HepG2 (cell line): ENCODE measurements at regions not wholly inside any gene's neighbourhood (a gene's known extent, or its start where the extent isn't known, plus 50 kb on each side); places are given as distances from the start of the nearest gene placed in this dataset.

Source experiments
- ATAC-seq: fragments of 200-7000 bp; cut with Tn5 transposase; 3 replicates; pipeline ENCODE4 v1.9.1; 2020; ENCODE audit warnings: mild to moderate bottlenecking, moderate library complexity
- BruUV-seq: library from RNA; stranded (reverse); fragments of 400-500 nt; replicated peaks from 2 replicates; lab custom pipeline; 2021; lab: Mats Ljungman, UMichigan
- CTCF ChIA-PET: fragments of 300-600 bp; formaldehyde crosslinking; extraction: SDS; loops from one replicate; lab custom pipeline; 2021; ENCODE audit warnings: low total read pairs, inconsistent platforms, low intra/inter-chr PET ratio; lab: Yijun Ruan, JAX
- POLR2A ChIA-PET: fragments of 350-600 bp; sonication (Branson Sonifier 250); formaldehyde crosslinking; loops from one replicate; lab custom pipeline; 2020; ENCODE audit warnings: antibody characterized with exemption, inconsistent platforms; lab: Yijun Ruan, JAX
- DNase-seq: peaks from one replicate; pipeline ENCODE4 v3.0.0-alpha.2; 2015; ENCODE audit warnings: low spot score
- FAIRE-seq: peaks from 3 replicates; lab custom pipeline; 2011; peaks lifted over from hg19 to GRCh38; lab: Jason Lieb, UNC
- H2AFZ ChIP-seq: one replicate; pipeline ENCODE4 v1.6.1; 2011; ENCODE audit warnings: low read length, inconsistent platforms
- H3K27ac ChIP-seq: fragments of 300-600 bp; 3 replicates; pipeline ENCODE4 v1.8.0; 2011; ENCODE audit warnings: mixed run types, mild to moderate bottlenecking, mixed read lengths, low read length, inconsistent platforms; ENCODE audit not compliant: insufficient read depth; ENCODE audit errors: extremely low read length
- H3K27me3 ChIP-seq, 2 experiments: fragments of 200-600 bp in 1 of 2; 2 replicates in 1 of 2; 3 replicates in 1 of 2; pipeline versions ENCODE4 v1.6.0 to v1.8.0; 2011; ENCODE audit warnings: low read length in 2 of 2, mild to moderate bottlenecking in 2 of 2, moderate library complexity in 2 of 2, inconsistent platforms in 1 of 2; ENCODE audit not compliant: insufficient read depth in 2 of 2, control insufficient read depth in 1 of 2
- H3K36me3 ChIP-seq, 2 experiments: fragments of 200-600 bp in 1 of 2; replicated peaks in 1 of 2; 2 replicates in 1 of 2; 3 replicates in 1 of 2; pipeline versions ENCODE4 v1.5.1 to v1.8.0; 2011; ENCODE audit warnings: low read length in 2 of 2, inconsistent platforms in 1 of 2; ENCODE audit not compliant: insufficient read depth in 2 of 2, control insufficient read depth in 1 of 2
- H3K4me1 ChIP-seq: 2 replicates; pipeline ENCODE4 v1.5.1; 2012; ENCODE audit warnings: low read length, inconsistent platforms; ENCODE audit not compliant: insufficient read depth
- H3K4me2 ChIP-seq: 2 replicates; pipeline ENCODE4 v1.6.0; 2011; ENCODE audit warnings: low read depth, low read length, inconsistent platforms
- H3K4me3 ChIP-seq, 3 experiments: fragments of 200-600 bp in 1 of 3; sonication (generic), shearing (Covaris generic) in 1 of 3; replicated peaks in 1 of 3; 2 replicates each; pipeline ENCODE4 v1.5.1; 2011 to 2016; ENCODE audit warnings: low read length in 3 of 3, inconsistent platforms in 2 of 3, low read depth in 2 of 3, mild to moderate bottlenecking in 2 of 3, control low read depth in 1 of 3, mixed read lengths in 1 of 3; ENCODE audit not compliant: insufficient read depth in 1 of 3
- H3K79me2 ChIP-seq: one replicate; pipeline ENCODE4 v1.6.1; 2011; ENCODE audit warnings: low read length, inconsistent platforms; ENCODE audit not compliant: insufficient read depth
- H3K9ac ChIP-seq: 2 replicates; pipeline ENCODE4 v1.6.0; 2011; ENCODE audit warnings: mild to moderate bottlenecking, low read depth, low read length, inconsistent platforms; ENCODE audit not compliant: insufficient read depth
- H3K9me3 ChIP-seq: 2 replicates; pipeline ENCODE4 v1.5.1; 2012; ENCODE audit warnings: mild to moderate bottlenecking, low read length
- H4K20me1 ChIP-seq: 2 replicates; pipeline ENCODE4 v1.6.0; 2011; ENCODE audit warnings: inconsistent platforms, mild to moderate bottlenecking, low read length, moderate library complexity; ENCODE audit not compliant: insufficient read depth
- ATF7 ChIP-seq, 2 experiments: fragments of 450-650 bp in 1 of 2; sonication (generic) in 1 of 2; formaldehyde crosslinking in 1 of 2; IDR thresholded peaks; 2 replicates each; pipeline versions ENCODE4 v1.4.0 to v1.6.1; 2016 to 2020; ENCODE audit warnings: antibody characterized with exemption in 1 of 2, mild to moderate bottlenecking in 1 of 2, missing genetic modification reagents in 1 of 2
- CBX2 ChIP-seq, 2 experiments: fragments of 200-600 bp in 1 of 2; sonication (generic); formaldehyde crosslinking in 1 of 2; IDR thresholded peaks; 2 replicates each; pipeline versions ENCODE4 v1.7.0 to v1.8.1; 2018 to 2022; ENCODE audit warnings: low read depth in 2 of 2, low read length in 1 of 2, mild to moderate bottlenecking in 1 of 2, missing genetic modification reagents in 1 of 2
- CEBPB ChIP-seq: IDR thresholded peaks from 2 replicates; pipeline ENCODE4 v1.6.1; 2011; ENCODE audit warnings: low read depth, low read length, improper control_type of control experiment, borderline replicate concordance
- CHCHD3 ChIP-seq: sonication (generic); formaldehyde crosslinking; IDR thresholded peaks from 2 replicates; pipeline ENCODE4 v1.8.0; 2022; ENCODE audit warnings: mild to moderate bottlenecking, missing genetic modification reagents, moderate library complexity
- FOXA1 ChIP-seq, 2 experiments: fragments of 450-650 bp in 1 of 2; sonication (generic) in 1 of 2; formaldehyde crosslinking in 1 of 2; IDR thresholded peaks; 2 replicates each; pipeline versions ENCODE4 v1.4.0 to v1.6.1; 2016 to 2020; ENCODE audit warnings: missing genetic modification reagents in 1 of 2
- MIER3 ChIP-seq: IDR thresholded peaks from 2 replicates; pipeline ENCODE4 v1.6.1; 2016; ENCODE audit warnings: missing compliant biosample characterization, borderline replicate concordance
- PPARG ChIP-seq: conservative IDR thresholded peaks from 2 replicates; pipeline ENCODE4 v1.6.1; 2016; ENCODE audit warnings: missing biosample characterization, missing genetic modification reagents
- SRSF1 ChIP-seq: fragments of 200-400 bp; formaldehyde crosslinking; optimal IDR thresholded peaks from 2 replicates; pipeline ENCODE3; 2017; ENCODE audit warnings: mild to moderate bottlenecking, low read depth, low read length, moderate library complexity
- TFDP1 ChIP-seq: IDR thresholded peaks from 2 replicates; pipeline ENCODE4 v1.6.1; 2016; ENCODE audit warnings: missing compliant biosample characterization, missing genetic modification reagents, borderline replicate concordance
- THAP7 ChIP-seq: sonication (generic); formaldehyde crosslinking; IDR thresholded peaks from 2 replicates; pipeline ENCODE4 v1.8.1; 2023; ENCODE audit warnings: mild to moderate bottlenecking, missing genetic modification reagents
- ZKSCAN5 ChIP-seq: sonication (generic); formaldehyde crosslinking; IDR thresholded peaks from 2 replicates; pipeline ENCODE4 v1.5.1; 2020; ENCODE audit warnings: mild to moderate bottlenecking, missing genetic modification reagents
- ZNF256 ChIP-seq: sonication (generic); formaldehyde crosslinking; conservative IDR thresholded peaks from 2 replicates; pipeline ENCODE4 v1.4.0; 2020; ENCODE audit warnings: missing genetic modification reagents
- ZNF280D ChIP-seq: sonication (generic); formaldehyde crosslinking; IDR thresholded peaks from 2 replicates; pipeline ENCODE4 v1.5.1; 2020; ENCODE audit warnings: mild to moderate bottlenecking, missing genetic modification reagents
- ZNF691 ChIP-seq: sonication (generic); formaldehyde crosslinking; IDR thresholded peaks from 2 replicates; pipeline ENCODE4 v1.4.0; 2020; ENCODE audit warnings: missing genetic modification reagents, low read depth, mild to moderate bottlenecking, borderline replicate concordance
- WGBS: methylation state at CpG from one replicate; pipeline ENCODE4 v1.1.6; 2017; ENCODE audit warnings: low lambda C conversion rate; 5-methylcytosine and 5-hydroxymethylcytosine counted together
- in situ Hi-C: cut with HindIII; loops from 2 replicates; pipeline ENCODE4 v1.10.0; 2017; ENCODE audit warnings: low pct_unique_long_range_greater_than_20kb; ENCODE audit not compliant: extremely low pct_ligation_motif_present
- intact Hi-C: fragments of 100-400 bp; cut with micrococcal nuclease; formaldehyde crosslinking; loops from one replicate; pipeline ENCODE4 v1.10.0; 2022; ENCODE audit not compliant: unreplicated experiment

- 26% methylated on average over 3 of the region's 3 CpGs for WGBS
- CTCF ChIA-PET = no interaction called here
- BruUV-seq = no TSS peak
These were observed 367.7 kb downstream of the ADGRL2 start for GRCh38 chr1:82168482-82168881.

GRCh38 chr1:82165304-82165703 lies 364.6 kb downstream of the ADGRL2 start:
- H4K20me1 ChIP-seq = no peaks in the 10 kb centered on the region
- intact Hi-C loops = no loop called here
- no peak for DNase-seq
- ChIA-PET POLR2A (no interaction called here), CTCF (no interaction called here)
- H3K4me2 ChIP-seq = no peak overlapping the region
- peaks cover 61% of the 10 kb centered on the region for H3K9me3 ChIP-seq
- no peaks in the 10 kb centered on the region for H3K27me3 ChIP-seq
- H2AFZ ChIP-seq = no peak overlapping the region
- no peak overlapping the region for H3K27ac ChIP-seq
- no peaks in the 10 kb centered on the region for H3K79me2 ChIP-seq
- BruUV-seq = no TSS peak
- no peak overlapping the region for H3K4me3 ChIP-seq
- no peaks in the 10 kb centered on the region for H3K36me3 ChIP-seq
- H3K9ac ChIP-seq = no peak overlapping the region
- in situ Hi-C loops = no loop called here
- 2% methylated on average over 3 of the region's 3 CpGs for WGBS
- no peak for FAIRE-seq
- no peaks in the 10 kb centered on the region for H3K4me1 ChIP-seq
- ATAC-seq = no peak
- TF ChIP-seq ZNF256 = no peak
- no peak for TF ChIP-seq MIER3 (CRISPR knock-in tag)
- TF ChIP-seq TFDP1 (CRISPR knock-in tag) = no peak
- no peak for TF ChIP-seq ZKSCAN5 (CRISPR knock-in tag)
- TF ChIP-seq ZNF280D (CRISPR knock-in tag) = no peak
- TF ChIP-seq CHCHD3 (CRISPR knock-in tag) = no peak
- no peak for TF ChIP-seq CBX2 (IDR thresholded peaks at IDR 0.05; ENCODE audit: low read depth, low read length)
- TF ChIP-seq CBX2 (CRISPR knock-in tag; IDR thresholded peaks at IDR 0.05; ENCODE audit: low read depth) = no peak
- TF ChIP-seq SRSF1 = no peak
- no peak for TF ChIP-seq ZNF691

More at GRCh38 chr1:82168482-82168881, 367.7 kb downstream of the ADGRL2 start:
- no peaks in the 10 kb centered on the region for H3K79me2 ChIP-seq
- H3K27me3 ChIP-seq = no peaks in the 10 kb centered on the region; a peak in 1 of 5 replicates
- ATAC-seq = no peak
- no peak overlapping the region for H3K4me3 ChIP-seq
- H3K36me3 ChIP-seq = no peaks in the 10 kb centered on the region
- TF ChIP-seq CEBPB (peak; percentile 11; the same call in 1 of the 2 replicates), FOXA1 (IDR thresholded peaks at IDR 0.05) (no peak), FOXA1 (CRISPR knock-in tag; IDR thresholded peaks at IDR 0.05) (no peak), ATF7 (IDR thresholded peaks at IDR 0.05) (peak; percentile 76), ATF7 (CRISPR knock-in tag; IDR thresholded peaks at IDR 0.05) (no peak), THAP7 (CRISPR knock-in tag) (no peak), PPARG (CRISPR knock-in tag) (no peak)
- POLR2A ChIA-PET = no interaction called here
- no peaks in the 10 kb centered on the region for H3K4me1 ChIP-seq
- DNase-seq = no peak
- in situ Hi-C loops = no loop called here
- H3K9me3 ChIP-seq = peaks cover 59% of the 10 kb centered on the region
- no peak overlapping the region for H3K27ac ChIP-seq
- no peak for FAIRE-seq
- H3K4me2 ChIP-seq = no peak overlapping the region
- H2AFZ ChIP-seq = no peak overlapping the region
- no peak overlapping the region for H3K9ac ChIP-seq
- intact Hi-C loops = no loop called here
- no peaks in the 10 kb centered on the region for H4K20me1 ChIP-seq
